ENCODE measurements at regions not wholly inside any gene's neighbourhood (a gene's known extent, or its start where the extent isn't known, plus 50 kb on each side); places are given as distances from the start of the nearest gene placed in this dataset.

GRCh38 chr7:79620291-79620690, 166.8 kb upstream of the MAGI2 start:
- Mint-ChIP-seq H3K27ac (no peak overlapping the region), H3K9me3 (peaks cover 3% of the 10 kb centered on the region), H3K36me3 (ENCODE audit: low read depth) (no peaks in the 10 kb centered on the region), H3K4me1 (ENCODE audit: low read depth) (no peaks in the 10 kb centered on the region), H3K27me3 (no peaks in the 10 kb centered on the region), H3K4me3 (no peak overlapping the region)
- intact Hi-C loops (cut with DNase I, micrococcal nuclease): no loop called here
- DNase-seq (no peak), ATAC-seq (ENCODE audit: poor library complexity) (no peak)
- Histone ChIP-seq H3K36me3 (ENCODE audit: insufficient read depth, low read length) (no peaks in the 10 kb centered on the region), H3K4me1 (ENCODE audit: insufficient read depth, low read length) (no peaks in the 10 kb centered on the region), H3K27me3 (ENCODE audit: control insufficient read depth in 1 of 2, insufficient read depth in 2 of 2, low read length in 2 of 2) (no peaks in the 10 kb centered on the region), H3K9me3 (ENCODE audit: control insufficient read depth in 1 of 2, insufficient read depth in 1 of 2, low read length in 2 of 2) (peaks cover 0 to 4% of the 10 kb centered on the region in 2 experiments), H3K4me3 (ENCODE audit: low read length) (no peak overlapping the region), H3K27ac (ENCODE audit: low read depth in 1 of 2, low read length in 2 of 2) (no peak overlapping the region)
- CTCF ChIA-PET: interaction anchor here (1.3 kb wide), 1 partner anchor 33 kb away, joined by 3 read pairs; no protein-coding TSS in a partner anchor
- TF ChIP-seq CTCF (IDR thresholded peaks at IDR 0.05): no peak
- POLR2A ChIA-PET: no interaction called here

GRCh38 chr7:79619216-79619615, 165.7 kb upstream of the MAGI2 start:
- Mint-ChIP-seq H3K4me3 (no peak overlapping the region), H3K27ac (no peak overlapping the region), H3K36me3 (ENCODE audit: low read depth) (no peaks in the 10 kb centered on the region), H3K27me3 (no peaks in the 10 kb centered on the region), H3K4me1 (ENCODE audit: low read depth) (no peaks in the 10 kb centered on the region), H3K9me3 (peaks cover 3% of the 10 kb centered on the region)
- DNase-seq (no peak), ATAC-seq (ENCODE audit: poor library complexity) (no peak)
- intact Hi-C loops (cut with DNase I, micrococcal nuclease): no loop called here
- ChIA-PET CTCF (interaction anchor here (1.3 kb wide), 1 partner anchor 32 kb away, joined by 3 read pairs; no protein-coding TSS in a partner anchor), POLR2A (no interaction called here)
- no peak for TF ChIP-seq CTCF (IDR thresholded peaks at IDR 0.05)
- Histone ChIP-seq H3K27ac (ENCODE audit: low read depth in 1 of 2, low read length in 2 of 2) (no peak overlapping the region), H3K4me3 (ENCODE audit: low read length) (no peak overlapping the region), H3K9me3 (ENCODE audit: control insufficient read depth in 1 of 2, insufficient read depth in 1 of 2, low read length in 2 of 2) (peaks cover 0 to 4% of the 10 kb centered on the region in 2 experiments), H3K4me1 (ENCODE audit: insufficient read depth, low read length) (no peaks in the 10 kb centered on the region), H3K36me3 (ENCODE audit: insufficient read depth, low read length) (no peaks in the 10 kb centered on the region), H3K27me3 (ENCODE audit: control insufficient read depth in 1 of 2, insufficient read depth in 2 of 2, low read length in 2 of 2) (no peaks in the 10 kb centered on the region)

GRCh38 chr7:79615871-79616640, 162.6 kb upstream of the MAGI2 start:
- ChIA-PET CTCF (no interaction called here), POLR2A (no interaction called here)
- no peaks in the 10 kb centered on the region for H3K4me1 Mint-ChIP-seq (ENCODE audit: low read depth)
- Histone ChIP-seq H3K9me3 (ENCODE audit: control insufficient read depth in 1 of 2, insufficient read depth in 1 of 2, low read length in 2 of 2) (peaks cover 0 to 7% of the 10 kb centered on the region in 2 experiments), H3K4me3 (ENCODE audit: low read length) (no peak overlapping the region), H3K4me1 (ENCODE audit: insufficient read depth, low read length) (no peaks in the 10 kb centered on the region), H3K27me3 (ENCODE audit: control insufficient read depth in 1 of 2, insufficient read depth in 2 of 2, low read length in 2 of 2) (no peaks in the 10 kb centered on the region), H3K36me3 (ENCODE audit: insufficient read depth, low read length) (no peaks in the 10 kb centered on the region), H3K27ac (ENCODE audit: low read depth in 1 of 2, low read length in 2 of 2) (no peak overlapping the region)
- ATAC-seq (ENCODE audit: poor library complexity): no peak
- H3K36me3 Mint-ChIP-seq (ENCODE audit: low read depth): no peaks in the 10 kb centered on the region
- no peak for TF ChIP-seq CTCF (IDR thresholded peaks at IDR 0.05)
- H3K9me3 Mint-ChIP-seq: peaks cover 3% of the 10 kb centered on the region
- no peak overlapping the region for H3K27ac Mint-ChIP-seq
- DNase-seq: no peak
- H3K27me3 Mint-ChIP-seq: no peaks in the 10 kb centered on the region
- intact Hi-C loops (cut with DNase I, micrococcal nuclease): no loop called here
- H3K4me3 Mint-ChIP-seq: no peak overlapping the region

Data from CD4-positive, alpha-beta T cell (primary cell).